ENCODE measurements at regions not wholly inside any gene's neighbourhood (a gene's known extent, or its start where the extent isn't known, plus 50 kb on each side); places are given as distances from the start of the nearest gene placed in this dataset.

DNA sequence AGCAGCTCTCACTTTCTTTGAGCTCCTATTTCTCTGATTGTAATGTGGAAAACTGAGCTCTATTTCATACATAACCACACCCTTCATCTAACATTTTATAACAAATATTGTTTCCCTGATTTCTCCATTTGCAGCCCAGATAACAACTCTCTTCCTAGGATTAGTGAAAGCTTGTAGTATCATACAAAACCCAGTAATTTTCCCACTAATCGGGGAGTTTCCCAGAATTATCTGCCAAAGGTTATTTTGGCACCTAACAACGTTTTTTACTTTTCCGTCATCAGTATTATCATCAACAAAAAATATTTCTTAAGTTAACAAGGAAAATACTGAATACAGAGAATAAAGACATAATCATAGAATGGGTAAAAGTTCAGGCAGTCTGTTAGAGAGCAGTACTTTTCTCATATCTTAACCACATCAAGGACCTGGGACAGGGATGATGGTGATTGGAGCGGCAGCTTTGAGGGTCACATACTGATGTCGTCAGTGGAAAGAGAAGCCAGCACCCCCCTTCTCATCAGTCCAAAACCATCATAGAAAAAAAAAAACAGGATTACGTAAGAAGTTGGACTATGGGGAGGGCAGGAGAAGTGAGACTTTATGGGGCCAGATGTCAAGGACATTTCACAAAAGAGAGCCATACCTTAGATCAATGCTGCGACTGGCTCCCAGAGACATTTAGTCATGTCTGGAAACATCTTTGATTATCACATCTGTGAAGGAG lies 166.1 kb upstream of the TNFAIP3 start:
- ChIA-PET POLR2A (no interaction called here), CTCF (interaction anchor here (0.9 to 1.5 kb wide), 3 partner anchors 238 to 607 kb away, joined by 3 to 8 read pairs (median 3); no protein-coding TSS in a partner anchor)
- H3K4me3 ChIP-seq (ENCODE audit: low read depth, low read length) = no peak overlapping the region
- no peak for TF ChIP-seq CTCF (IDR thresholded peaks at IDR 0.05; ENCODE audit: low read depth, low read length)
- DNase-seq (ENCODE audit: low read depth, low spot score) = no peak
- H3K27ac ChIP-seq (ENCODE audit: low read depth, low read length) = no peak overlapping the region
- H3K27me3 ChIP-seq (ENCODE audit: control insufficient read depth, insufficient read depth, low read length) = no peaks in the 10 kb centered on the region
- no peaks in the 10 kb centered on the region for H3K9me3 ChIP-seq (ENCODE audit: control insufficient read depth, insufficient read depth, low read length)

DNA sequence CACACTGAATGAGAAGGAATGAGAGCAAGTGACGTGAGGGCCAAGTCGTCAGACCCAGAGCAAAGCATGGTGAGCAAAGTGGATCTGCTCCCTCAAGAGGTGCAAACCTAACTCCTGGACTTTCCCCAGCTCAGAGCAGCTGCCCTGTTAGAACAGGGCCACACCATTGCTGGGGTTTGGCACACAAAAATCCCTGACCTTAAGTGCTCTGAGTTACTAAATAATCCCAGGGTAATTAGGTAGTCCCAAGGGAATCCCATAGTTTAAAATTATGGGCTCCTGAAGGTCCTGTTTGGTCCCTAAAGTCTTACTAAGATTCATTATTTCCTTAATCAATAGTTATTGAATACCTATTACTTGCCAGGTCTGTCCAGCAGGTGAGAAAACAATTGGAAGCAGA lies 165.1 kb upstream of the TNFAIP3 start:
- Histone ChIP-seq H3K4me3 (ENCODE audit: low read depth, low read length) (no peak overlapping the region), H3K27ac (ENCODE audit: low read depth, low read length) (no peak overlapping the region), H3K9me3 (ENCODE audit: control insufficient read depth, insufficient read depth, low read length) (no peaks in the 10 kb centered on the region), H3K27me3 (ENCODE audit: control insufficient read depth, insufficient read depth, low read length) (no peaks in the 10 kb centered on the region)
- ChIA-PET POLR2A (no interaction called here), CTCF (no interaction called here)
- no peak for TF ChIP-seq CTCF (IDR thresholded peaks at IDR 0.05; ENCODE audit: low read depth, low read length)
- no peak for DNase-seq (ENCODE audit: low read depth, low spot score)

DNA sequence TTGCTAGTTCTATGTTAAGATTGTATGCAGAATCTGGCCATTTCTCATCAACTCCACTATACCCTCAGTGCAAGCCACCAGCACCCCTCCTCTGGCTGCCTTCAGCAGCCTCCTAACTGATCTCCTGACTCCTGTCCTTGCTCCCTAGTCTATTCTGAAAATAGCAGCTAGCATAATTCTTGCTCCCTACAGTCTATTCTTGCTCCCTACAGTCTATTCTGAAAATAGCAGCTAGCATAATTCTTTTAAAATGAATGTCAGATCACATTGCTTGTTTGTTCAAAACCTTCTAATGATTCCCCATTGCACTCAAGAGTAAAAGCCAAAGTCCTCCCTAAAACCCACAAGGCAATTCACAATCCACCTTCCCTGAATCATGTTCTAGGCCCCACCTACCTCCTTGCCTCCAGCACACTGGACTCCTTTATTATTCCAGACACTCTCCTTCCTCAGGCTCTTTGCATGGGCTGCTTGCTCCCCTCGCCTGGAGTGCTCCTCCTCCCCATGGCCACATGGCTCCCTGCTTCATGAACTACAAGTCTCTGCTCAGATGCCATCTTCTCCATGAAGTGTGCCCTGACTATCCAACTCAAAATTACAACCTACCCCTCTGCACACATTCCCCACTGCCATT lies 164.2 kb upstream of the TNFAIP3 start:
- Histone ChIP-seq H3K27ac (ENCODE audit: low read depth, low read length) (no peak overlapping the region), H3K4me3 (ENCODE audit: low read depth, low read length) (no peak overlapping the region), H3K9me3 (ENCODE audit: control insufficient read depth, insufficient read depth, low read length) (no peaks in the 10 kb centered on the region), H3K27me3 (ENCODE audit: control insufficient read depth, insufficient read depth, low read length) (no peaks in the 10 kb centered on the region)
- no peak for TF ChIP-seq CTCF (IDR thresholded peaks at IDR 0.05; ENCODE audit: low read depth, low read length)
- DNase-seq (ENCODE audit: low read depth, low spot score) = no peak
- ChIA-PET POLR2A (no interaction called here), CTCF (interaction anchor here (1.0 kb wide), 1 partner anchor 146 kb away, joined by 4 read pairs; no protein-coding TSS in a partner anchor)

DNA sequence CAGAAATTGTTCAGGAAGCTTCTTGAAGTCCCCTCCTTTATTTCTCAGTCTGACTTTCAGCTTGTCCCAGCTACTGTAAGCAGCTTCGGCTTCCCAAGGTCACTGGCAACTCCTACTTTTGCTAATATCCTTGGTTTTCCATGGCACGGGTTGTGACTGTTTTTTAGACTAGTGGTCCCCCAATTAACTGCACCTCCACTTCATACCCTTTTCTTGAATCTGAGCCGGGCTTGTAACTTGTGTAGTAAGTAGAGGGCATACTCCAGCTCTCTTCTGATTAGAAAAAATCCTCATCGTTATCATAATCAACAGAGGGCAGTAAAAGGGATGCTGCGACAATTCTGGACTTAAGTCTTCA lies 162.3 kb upstream of the TNFAIP3 start:
- no peak overlapping the region for H3K4me3 ChIP-seq (ENCODE audit: low read depth, low read length)
- no peak for DNase-seq (ENCODE audit: low read depth, low spot score)
- H3K27me3 ChIP-seq (ENCODE audit: control insufficient read depth, insufficient read depth, low read length) = no peaks in the 10 kb centered on the region
- TF ChIP-seq CTCF (IDR thresholded peaks at IDR 0.05; ENCODE audit: low read depth, low read length) = no peak
- no peak overlapping the region for H3K27ac ChIP-seq (ENCODE audit: low read depth, low read length)
- POLR2A ChIA-PET = no interaction called here
- CTCF ChIA-PET = interaction anchor here (0.5 to 4.0 kb wide), 26 partner anchors 8 to 968 kb away, joined by 3 to 116 read pairs (median 6); partner anchors contain the start of gene TNFAIP3
- H3K9me3 ChIP-seq (ENCODE audit: control insufficient read depth, insufficient read depth, low read length) = no peaks in the 10 kb centered on the region

Measured in AG04450 (cell line).